ENCODE measurements at regions not wholly inside any gene's neighbourhood (a gene's known extent, or its start where the extent isn't known, plus 50 kb on each side); places are given as distances from the start of the nearest gene placed in this dataset.

DNA sequence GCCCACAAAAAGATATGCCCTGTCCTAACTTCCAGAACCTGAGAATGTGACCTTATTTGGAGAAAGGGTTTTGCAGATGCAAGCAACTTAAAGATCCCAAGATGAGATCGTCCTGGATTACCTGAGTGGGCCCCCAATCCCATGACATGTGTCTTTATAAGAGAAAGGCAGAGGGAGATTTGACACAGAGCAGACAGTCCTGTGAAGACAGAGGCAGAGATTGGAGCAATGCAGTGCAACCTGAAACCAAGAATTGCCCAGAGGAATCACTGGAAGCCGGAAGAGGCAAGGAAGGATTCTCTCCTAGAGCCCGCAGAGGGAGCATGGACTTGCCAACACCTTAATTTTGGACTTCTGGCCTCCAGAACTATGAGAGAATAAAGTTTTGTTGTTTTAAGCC lies 171.5 kb downstream of the SMIM20 start:
- Histone ChIP-seq H3K9me3 (no peaks in the 10 kb centered on the region), H3K36me3 (no peaks in the 10 kb centered on the region), H3K9ac (ENCODE audit: low read depth in 2 of 2, low read length in 2 of 2) (no peak overlapping the region), H3K4me3 (no peak overlapping the region), H3K27ac (no peak overlapping the region), H3K4me1 (no peaks in the 10 kb centered on the region), H3K27me3 (no peaks in the 10 kb centered on the region)
- no peak for DNase-seq
- TF ChIP-seq, protein P1, sequence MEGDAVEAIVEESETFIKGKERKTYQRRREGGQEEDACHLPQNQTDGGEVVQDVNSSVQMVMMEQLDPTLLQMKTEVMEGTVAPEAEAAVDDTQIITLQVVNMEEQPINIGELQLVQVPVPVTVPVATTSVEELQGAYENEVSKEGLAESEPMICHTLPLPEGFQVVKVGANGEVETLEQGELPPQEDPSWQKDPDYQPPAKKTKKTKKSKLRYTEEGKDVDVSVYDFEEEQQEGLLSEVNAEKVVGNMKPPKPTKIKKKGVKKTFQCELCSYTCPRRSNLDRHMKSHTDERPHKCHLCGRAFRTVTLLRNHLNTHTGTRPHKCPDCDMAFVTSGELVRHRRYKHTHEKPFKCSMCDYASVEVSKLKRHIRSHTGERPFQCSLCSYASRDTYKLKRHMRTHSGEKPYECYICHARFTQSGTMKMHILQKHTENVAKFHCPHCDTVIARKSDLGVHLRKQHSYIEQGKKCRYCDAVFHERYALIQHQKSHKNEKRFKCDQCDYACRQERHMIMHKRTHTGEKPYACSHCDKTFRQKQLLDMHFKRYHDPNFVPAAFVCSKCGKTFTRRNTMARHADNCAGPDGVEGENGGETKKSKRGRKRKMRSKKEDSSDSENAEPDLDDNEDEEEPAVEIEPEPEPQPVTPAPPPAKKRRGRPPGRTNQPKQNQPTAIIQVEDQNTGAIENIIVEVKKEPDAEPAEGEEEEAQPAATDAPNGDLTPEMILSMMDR (IDR thresholded peaks at IDR 0.05): no peak
- intact Hi-C loops (cut with DNase I): no loop called here

DNA sequence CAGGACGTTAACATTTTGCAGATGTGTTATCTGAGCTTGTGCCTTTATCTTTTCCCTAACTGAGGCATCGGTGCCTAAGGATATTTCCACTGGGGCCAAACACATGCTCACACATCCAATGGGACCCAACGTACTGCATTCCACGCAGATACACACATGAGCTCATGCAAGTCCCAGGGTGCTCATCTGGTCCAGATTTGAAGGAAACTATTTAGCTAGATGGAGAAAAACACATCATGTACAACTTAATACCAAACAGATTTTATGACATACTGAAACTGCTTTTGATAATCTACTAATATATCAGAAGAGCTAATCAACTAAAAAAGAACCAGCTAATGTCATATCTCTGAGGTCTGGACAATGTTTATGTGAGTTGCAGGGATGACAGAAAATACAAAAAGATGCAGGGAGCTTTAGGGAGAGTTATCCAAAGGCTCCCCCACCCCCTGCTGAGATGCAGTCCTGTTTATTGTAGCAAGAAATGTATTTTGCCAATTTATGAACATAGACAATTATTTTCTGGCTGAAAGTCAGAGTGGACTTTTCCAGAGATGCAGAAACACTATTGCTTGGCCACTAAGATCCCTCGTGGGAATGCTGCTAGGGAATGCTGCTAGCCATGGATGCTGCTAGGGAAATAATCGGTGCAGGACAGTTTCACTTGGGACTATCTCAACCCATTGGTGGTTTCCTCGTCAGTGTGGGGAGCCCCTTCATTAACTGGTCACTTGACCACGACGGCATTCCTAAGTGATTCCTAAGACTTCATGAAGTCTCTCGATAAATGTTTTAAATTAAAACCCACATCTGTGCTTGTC lies 172.8 kb downstream of the SMIM20 start:
- no peak overlapping the region for H3K4me3 ChIP-seq
- no peak overlapping the region for H3K27ac ChIP-seq
- H3K9ac ChIP-seq (ENCODE audit: low read depth in 2 of 2, low read length in 2 of 2): no peak overlapping the region
- H3K27me3 ChIP-seq: no peaks in the 10 kb centered on the region
- no peaks in the 10 kb centered on the region for H3K9me3 ChIP-seq
- no peak for DNase-seq
- TF ChIP-seq, protein P1 (IDR thresholded peaks at IDR 0.05): no peak
- intact Hi-C loops (cut with DNase I): no loop called here
- no peaks in the 10 kb centered on the region for H3K36me3 ChIP-seq
- no peaks in the 10 kb centered on the region for H3K4me1 ChIP-seq

DNA sequence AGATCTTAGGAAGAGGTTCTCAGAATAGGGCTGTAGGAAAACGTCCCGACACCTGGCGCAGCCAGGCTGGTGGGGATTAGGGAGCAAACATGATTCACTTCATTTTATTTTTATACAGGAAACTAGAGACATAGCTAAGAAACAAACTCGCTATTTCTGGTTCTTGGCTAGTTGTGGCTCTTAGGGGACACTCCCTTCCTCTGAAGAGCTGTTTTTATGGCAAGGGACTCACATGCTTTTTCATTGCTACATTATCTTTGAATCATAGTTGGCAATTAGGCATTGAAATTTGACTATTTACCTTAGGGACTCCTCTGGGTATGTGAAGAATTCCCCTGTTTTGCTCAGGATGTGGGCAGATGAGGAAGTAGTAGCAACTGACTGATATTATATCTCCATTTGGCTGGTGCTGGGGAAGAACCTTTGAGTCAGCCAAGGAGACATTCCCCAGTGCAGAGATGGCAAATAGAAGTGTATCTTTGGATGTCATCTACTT lies 174.5 kb downstream of the SMIM20 start:
- Histone ChIP-seq H3K27me3 (no peaks in the 10 kb centered on the region), H3K4me3 (no peak overlapping the region), H3K27ac (no peak overlapping the region), H3K36me3 (no peaks in the 10 kb centered on the region), H3K4me1 (no peaks in the 10 kb centered on the region), H3K9ac (ENCODE audit: low read depth in 2 of 2, low read length in 2 of 2) (no peak overlapping the region), H3K9me3 (no peaks in the 10 kb centered on the region)
- intact Hi-C loops (cut with DNase I): no loop called here
- TF ChIP-seq, protein P1 (IDR thresholded peaks at IDR 0.05): no peak
- no peak for DNase-seq

DNA sequence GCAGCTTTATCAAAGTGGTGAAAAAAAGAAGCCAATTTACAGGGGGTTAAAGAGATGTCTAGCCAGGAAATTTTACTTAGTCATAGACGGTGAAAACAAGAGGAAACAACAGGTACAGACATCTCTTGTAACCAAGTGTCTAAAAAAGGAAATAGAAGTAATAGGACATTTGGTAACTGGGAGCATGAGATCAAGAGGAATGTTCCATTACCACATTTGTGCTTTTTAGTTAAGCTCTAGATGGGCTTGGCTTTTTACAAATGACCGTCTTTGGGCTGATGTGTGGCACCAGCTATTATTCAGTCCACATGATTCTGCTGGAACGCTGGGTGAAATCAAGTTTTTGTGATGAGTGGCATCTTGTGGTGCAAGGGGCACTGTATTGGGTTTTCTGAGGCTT lies 179.5 kb downstream of the SMIM20 start:
- intact Hi-C loops (cut with DNase I): no loop called here
- Histone ChIP-seq H3K4me3 (no peak overlapping the region), H3K36me3 (no peaks in the 10 kb centered on the region), H3K9ac (ENCODE audit: low read depth in 2 of 2, low read length in 2 of 2) (no peak overlapping the region), H3K27ac (no peak overlapping the region), H3K27me3 (no peaks in the 10 kb centered on the region), H3K4me1 (no peaks in the 10 kb centered on the region), H3K9me3 (no peaks in the 10 kb centered on the region)
- TF ChIP-seq, protein P1 (IDR thresholded peaks at IDR 0.05): no peak
- DNase-seq: no peak

DNA sequence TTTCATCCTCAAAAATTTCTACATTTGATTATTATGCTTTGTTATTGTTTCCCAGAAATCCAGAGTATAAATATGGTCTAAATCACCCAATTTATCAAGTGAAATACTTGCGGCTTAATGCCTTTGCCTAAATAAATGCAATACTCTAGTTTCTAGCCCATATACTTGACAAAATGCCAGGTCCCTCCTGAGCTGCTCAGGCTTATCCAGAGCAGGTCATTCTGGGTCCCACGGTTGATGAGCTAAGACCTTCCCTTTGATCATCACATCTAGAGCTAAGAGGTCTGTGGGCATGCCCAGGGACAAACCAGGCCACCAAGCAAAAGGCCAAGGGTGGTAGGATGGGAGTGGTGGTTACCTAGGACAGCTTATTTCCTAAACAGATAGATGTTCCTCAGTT lies 180.1 kb downstream of the SMIM20 start:
- intact Hi-C loops (cut with DNase I): no loop called here
- Histone ChIP-seq H3K9me3 (no peaks in the 10 kb centered on the region), H3K36me3 (no peaks in the 10 kb centered on the region), H3K4me1 (no peaks in the 10 kb centered on the region), H3K9ac (ENCODE audit: low read depth in 2 of 2, low read length in 2 of 2) (no peak overlapping the region), H3K27me3 (no peaks in the 10 kb centered on the region), H3K27ac (no peak overlapping the region), H3K4me3 (no peak overlapping the region)
- TF ChIP-seq, protein P1 (IDR thresholded peaks at IDR 0.05): no peak
- DNase-seq: no peak

Data from colonic mucosa (tissue), 4 donors.